Urothelium cell line (cell line): ENCODE measurements at regions not wholly inside any gene's neighbourhood (a gene's known extent, or its start where the extent isn't known, plus 50 kb on each side); places are given as distances from the start of the nearest gene placed in this dataset.
"Not testable (repeated sequence)": the region's sequence is repeated elsewhere in the genome, so short reads cannot be mapped to it uniquely, and the experiment has no call there.

Source experiments
- DNase-seq: peaks from one replicate; pipeline ENCODE4 v3.0.0; 2011; ENCODE audit warnings: low spot score, mixed read lengths
- FAIRE-seq: peaks from 2 replicates; lab custom pipeline; 2011; peaks lifted over from hg19 to GRCh38; lab: Jason Lieb, UNC

DNA sequence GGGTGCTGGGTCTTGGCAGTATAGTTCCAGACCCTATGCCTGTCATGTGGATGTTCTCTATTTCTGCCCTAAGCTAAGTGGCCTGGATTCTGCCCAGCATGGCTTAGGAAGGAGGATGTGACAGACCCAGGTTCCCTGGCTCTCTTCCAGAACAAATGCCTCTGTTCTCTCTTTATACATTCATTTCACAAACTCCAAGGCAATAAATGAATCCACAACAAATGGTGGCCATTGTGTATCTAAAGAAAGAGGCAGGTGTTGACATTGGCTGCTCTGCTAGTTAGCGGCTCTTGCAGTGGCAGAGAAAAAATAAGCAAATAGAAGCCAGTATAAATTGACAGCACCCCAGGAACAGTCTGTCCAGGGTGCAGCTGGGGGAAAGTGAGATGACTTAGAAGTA, 298.6 kb downstream of the SUCLG1 start:
- FAIRE-seq (no peak), DNase-seq (no peak)

DNA sequence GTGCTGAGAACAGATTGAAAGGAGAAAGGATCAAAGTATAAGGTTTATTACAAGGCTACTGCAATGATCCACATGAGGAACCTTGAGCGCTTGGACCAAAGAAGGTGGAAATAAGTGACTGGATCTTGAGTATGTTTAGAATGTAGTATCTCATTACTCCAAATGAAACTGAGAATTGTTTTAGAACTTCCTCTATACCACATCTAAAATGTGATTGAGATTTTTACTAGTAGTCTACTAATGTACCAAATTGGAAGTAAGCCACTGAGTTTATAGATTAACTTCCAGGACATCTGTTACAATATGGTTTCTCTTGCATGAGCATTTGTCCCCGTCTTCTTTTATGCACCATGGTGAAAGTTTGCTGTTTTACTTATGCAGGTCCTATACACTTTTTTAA, 300.5 kb downstream of the SUCLG1 start:
- FAIRE-seq = no peak

DNA sequence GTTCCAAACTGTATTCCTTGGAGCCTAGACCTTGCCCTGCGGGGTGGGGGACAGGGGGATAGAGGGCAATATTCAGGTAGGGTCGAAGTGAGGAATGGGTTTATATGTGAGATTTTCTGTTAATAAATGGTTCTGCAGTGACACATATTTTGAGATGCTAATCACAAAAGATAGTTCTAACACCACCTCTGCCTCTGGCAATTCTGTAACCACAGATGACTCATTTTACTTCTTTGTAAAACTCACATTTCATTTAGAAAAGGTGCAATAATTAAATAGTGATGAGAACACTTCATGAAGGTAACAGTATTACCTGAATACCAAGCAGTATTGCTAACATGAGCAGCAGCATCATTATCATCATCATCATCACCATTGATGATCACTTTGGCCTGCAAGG, 306.6 kb downstream of the SUCLG1 start:
- no peak for FAIRE-seq
- DNase-seq = no peak

More for the DNA sequence above, 300.5 kb downstream of the SUCLG1 start:
- DNase-seq = no peak

DNA sequence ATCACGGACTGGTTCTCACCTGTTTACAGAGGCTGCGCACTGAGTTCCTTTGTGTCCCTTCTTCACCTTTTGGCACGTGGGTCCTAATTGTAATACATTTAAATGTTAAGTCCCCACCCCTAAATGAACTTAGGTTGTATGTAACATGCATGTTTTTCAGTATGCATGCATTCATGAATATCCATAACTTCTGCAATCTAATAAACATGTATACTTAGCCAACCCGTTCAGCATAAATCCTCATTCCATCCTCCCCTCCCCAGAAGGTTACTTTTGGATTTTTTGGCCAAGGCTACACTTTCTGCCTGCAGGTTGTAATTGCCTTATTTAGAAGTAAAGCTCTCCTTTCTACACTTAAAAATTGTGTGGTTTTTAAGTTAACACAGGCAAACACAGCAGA, 314.7 kb downstream of the SUCLG1 start:
- DNase-seq (no peak), FAIRE-seq (no peak)

DNA sequence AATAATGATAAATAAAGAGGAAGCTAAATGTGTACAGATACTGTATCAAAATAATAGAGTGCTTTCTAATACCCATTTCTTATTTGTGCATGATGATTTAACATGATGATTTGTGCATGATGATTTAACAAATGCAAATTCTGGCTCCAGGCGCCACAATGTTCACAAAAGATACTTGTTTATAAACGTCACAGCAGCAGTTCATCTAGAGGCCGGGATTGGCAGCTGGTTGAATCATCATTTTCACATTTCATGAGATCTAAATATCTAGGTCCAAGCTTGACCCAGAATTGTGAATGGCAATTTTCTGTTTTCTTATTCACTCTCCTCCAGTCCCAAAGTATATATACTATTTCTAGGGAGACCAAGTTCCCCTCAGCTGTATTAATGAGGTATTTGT, 322.0 kb downstream of the SUCLG1 start:
- DNase-seq (no peak), FAIRE-seq (no peak)

DNA sequence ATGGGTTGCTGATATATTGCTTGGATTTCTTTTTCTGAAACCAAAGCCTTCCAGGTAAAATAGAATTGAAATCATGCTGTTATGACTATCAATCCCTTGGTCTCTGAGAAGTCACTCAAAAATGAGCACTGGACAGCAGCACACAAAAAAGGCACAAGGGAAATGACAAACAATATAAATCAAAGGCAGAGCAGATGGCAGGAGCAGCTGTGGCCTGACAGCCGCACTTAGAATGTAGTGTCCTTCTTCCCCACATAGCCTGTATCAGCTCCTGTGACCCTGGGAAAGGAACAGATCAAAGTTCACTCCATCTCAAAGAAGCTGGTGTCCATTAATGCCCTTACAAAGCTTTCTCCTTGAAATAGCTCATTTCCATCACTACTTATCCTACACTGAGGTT, 326.7 kb downstream of the SUCLG1 start:
- no peak for FAIRE-seq
- no peak for DNase-seq

DNA sequence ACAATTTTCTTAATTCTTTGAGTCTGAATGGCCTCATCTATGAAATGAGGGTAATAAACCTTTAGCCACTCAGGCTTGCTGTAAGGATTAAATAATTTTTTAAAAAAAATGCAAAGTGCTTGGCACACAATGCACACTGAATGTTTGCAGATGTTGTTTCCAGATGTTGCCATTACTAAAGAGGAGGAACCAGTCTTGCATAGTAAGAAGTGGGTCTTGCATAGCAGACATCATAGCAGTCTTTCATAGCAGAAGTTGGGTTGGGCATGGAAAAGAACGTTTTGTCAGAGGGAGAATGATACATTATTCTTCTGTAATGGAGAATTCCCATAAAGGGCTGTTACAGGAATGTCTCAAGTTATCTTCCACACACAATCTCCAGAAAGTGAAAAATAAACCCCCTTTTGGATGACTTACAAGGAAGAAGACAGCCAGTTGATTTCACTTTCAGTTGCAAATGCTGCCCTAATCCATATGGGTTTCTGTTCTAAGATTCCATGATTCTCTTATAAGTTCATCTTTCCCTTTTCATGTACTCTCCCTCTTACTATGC, 327.7 kb downstream of the SUCLG1 start:
- DNase-seq (no peak), FAIRE-seq (no peak)

DNA sequence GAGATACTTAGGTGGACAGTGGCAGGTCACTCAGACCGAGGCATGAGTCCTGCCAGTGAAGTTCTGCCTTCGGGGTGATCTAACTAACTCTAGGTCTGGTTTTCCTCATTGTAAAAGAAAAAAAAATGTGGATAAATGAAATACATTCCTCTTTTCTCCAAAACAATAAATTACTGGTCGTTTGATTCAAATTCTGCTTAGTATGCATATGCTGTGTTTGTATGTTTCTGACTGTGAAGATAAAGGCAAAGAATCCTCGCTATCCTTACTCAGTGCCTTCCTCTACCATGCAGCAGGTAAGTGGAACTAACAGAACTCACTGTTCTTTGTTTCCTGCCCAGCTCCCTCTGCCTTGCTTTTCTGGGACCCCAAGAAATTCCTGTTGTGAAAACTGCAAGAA, 330.1 kb downstream of the SUCLG1 start:
- FAIRE-seq (no peak), DNase-seq (no peak)

DNA sequence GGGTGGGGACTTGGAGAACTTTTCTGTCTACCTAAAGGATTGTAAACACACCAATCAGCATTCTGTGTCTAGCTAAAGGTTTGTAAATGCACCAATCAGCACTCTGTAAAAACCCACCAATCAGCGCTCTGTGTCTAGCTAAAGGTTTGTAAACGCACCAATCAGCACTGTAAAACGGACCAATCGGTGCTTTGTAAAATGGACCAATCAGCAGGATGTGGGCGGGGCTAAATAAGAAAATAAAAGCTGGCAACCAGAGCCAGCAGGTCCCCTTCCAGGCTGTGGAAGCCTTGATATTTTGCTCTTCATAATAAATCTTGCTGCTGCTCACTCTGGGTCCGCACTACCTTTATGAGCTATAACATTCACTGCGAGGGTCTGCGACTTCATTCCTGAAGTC, 331.3 kb downstream of the SUCLG1 start:
- DNase-seq, FAIRE-seq: not testable (repeated sequence)

DNA sequence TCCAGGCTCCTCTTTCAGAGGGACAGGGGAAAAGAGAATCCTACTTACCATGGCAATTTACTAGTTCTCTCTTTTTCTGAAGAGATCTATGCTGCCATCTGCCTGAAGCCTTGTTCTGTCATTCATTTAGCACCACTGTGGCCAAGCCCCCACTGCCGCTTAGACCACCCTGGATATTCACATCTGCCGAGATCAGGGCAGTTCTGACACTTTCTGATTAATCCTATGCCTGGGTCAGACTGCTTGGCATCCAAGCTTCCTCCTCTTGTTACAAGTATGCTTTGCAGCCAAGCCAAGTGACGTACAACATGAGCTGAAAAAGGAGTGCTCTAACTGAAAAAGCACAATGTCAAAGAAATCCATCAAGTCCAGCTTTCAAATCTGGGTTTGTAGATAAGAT, 332.6 kb downstream of the SUCLG1 start:
- DNase-seq (no peak), FAIRE-seq (no peak)

DNA sequence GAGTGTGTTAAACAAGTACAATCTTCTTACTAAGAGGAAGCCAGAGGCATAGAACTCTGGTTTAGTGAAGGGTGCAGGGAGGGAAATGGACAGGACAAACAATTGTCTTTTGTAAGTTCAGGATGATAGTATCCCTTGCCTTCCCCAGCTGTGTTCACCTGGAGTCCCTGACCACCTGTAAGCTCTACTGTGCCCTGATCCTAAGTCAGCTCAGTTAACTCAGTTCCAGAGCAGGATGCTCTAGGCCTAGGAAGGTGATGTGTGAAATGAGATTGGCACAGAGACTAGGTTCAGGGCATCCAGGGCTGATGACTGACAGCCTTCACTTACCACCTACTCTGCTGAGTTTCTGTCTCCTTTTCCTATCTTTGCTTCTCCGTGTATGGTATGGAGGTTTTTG, 333.0 kb downstream of the SUCLG1 start:
- no peak for DNase-seq
- no peak for FAIRE-seq

DNA sequence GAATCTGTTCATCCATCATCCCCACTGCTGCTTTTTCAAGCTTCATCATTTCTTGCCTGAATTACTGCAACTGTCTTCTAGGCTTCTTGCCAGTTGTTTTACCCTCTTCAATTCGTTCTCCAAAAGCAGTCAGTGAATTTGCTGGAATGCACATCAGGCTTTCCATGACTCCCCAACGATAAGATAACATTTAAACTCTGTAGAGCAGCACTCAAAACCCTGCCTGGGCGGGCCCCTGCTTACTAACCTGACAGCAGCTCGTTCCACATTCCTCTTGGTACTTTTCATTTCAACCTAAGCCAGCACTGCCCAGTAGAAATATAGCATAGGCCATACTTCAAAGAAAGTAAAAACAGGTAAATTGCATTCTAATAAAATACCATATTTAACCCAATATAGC, 342.9 kb downstream of the SUCLG1 start:
- DNase-seq (no peak), FAIRE-seq (no peak)

DNA sequence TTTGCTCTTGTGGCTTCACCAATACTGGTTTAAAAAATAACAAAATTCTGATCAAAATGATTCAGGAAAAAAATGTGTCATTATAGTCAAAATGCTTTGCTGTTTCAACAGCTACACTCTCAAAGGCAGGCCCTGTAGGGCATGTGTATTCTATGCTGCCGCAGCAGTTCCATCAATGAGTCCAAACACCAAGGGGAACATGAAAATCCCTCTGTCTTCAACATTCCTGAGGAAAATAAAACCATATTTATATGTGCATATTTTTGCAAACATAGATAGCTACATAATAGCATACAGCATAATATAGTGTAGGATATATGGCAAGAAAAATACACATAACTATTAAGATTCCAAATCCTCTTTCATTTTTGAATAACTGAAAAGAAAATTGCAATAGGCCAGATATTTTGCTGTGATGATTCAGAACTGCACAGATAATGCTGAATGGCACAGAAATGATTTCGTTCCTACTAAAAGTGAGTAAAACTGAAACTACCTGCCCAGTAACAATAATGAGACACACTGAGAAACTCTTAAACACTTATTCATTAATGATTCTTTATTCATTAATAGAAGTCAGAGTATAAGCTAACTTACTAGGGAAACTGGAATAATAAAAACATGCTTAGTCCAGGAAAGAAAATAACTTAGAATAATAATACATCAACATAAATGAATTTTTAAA, 343.8 kb downstream of the SUCLG1 start:
- FAIRE-seq (no peak), DNase-seq (no peak)

DNA sequence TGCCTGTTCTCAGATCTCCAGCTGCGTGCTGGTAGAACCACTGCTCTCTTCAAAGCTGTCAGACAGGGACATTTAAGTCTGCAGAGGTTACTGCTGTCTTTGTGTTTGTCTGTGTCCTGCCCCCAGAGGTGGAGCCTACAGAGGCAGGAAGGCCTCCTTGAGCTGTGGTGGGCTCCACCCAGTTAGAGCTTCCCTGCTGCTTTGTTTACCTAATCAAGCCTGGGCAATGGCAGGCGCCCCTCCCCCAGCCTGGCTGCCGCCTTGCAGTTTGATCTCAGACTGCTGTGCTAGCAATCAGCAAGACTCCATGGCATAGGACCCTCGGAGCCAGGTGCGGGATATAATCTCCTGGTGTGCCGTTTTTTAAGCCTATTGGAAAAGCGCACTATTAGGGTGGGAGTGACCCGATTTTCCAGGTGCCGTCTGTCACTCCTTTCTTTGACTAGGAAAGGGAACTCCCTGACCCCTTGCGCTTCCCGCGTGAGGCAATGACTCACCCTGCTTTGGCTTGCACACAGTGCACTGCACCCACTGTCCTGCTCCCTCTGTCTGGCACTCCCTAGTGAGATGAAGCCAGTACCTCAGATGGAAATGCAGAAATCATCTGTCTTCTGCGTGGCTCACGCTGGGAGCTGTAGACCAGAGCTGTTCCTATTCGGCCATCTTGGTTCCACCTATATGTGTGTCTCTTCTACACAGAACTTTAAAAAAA, 355.1 kb downstream of the SUCLG1 start:
- DNase-seq = not testable (repeated sequence)

DNA sequence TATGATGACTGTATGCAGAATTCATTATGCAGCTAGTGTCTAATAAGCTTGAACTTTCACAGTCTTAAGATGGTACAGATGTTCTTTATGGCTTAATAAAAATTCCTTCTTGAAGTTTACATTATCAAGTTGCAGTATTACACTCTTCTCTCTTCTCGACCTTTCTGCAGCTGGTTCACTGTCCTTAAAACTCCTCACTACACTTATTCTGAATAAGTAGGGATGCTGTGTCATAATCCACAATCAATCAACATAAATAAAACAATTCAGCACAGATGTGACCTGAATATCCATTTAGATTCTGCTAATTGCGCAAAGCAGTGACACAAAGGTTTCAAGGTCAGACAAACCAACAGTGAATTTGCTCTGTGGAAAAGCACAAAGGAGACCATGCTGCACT, 356.8 kb downstream of the SUCLG1 start:
- no peak for FAIRE-seq
- DNase-seq = no peak

More for the DNA sequence above, 355.1 kb downstream of the SUCLG1 start:
- not testable (repeated sequence) for FAIRE-seq

DNA sequence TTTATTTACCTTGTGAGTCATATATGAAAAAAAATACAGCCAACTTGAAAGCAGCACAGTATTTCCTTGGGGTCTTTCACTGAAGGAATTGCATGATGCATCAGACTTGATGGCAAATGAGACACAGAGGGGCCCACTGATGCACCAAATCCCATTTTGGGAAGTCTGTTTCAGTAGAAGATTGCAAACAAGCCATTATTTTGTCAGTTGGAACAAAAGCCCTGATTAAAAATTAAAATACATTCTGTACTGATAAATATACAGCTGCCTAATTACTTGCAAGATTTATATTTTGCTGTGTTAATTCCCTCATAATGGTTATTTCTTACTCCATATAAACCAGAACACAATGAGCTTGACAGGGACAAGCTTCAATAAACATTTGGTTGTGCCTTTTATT, 370.4 kb downstream of the SUCLG1 start:
- DNase-seq (no peak), FAIRE-seq (no peak)

DNA sequence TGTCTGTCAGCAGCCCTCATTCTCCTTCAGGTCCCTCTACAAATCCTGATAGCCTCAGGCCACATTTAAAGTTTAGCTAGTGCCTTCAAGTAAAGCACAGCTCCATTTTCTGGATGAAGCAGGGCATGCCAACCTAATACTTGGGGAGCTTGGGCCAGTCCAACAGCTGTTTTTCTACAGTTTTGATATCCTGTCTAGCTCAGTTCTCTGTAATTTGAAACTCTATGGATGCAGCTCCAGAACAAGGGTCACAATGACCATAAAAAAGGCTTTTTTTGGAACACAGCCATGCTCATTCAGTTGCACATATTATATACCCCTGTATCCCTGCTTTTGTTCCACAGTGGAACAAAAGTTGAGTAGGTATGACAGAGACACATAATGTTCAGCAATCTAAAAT, 373.5 kb downstream of the SUCLG1 start:
- FAIRE-seq (no peak), DNase-seq (no peak)

DNA sequence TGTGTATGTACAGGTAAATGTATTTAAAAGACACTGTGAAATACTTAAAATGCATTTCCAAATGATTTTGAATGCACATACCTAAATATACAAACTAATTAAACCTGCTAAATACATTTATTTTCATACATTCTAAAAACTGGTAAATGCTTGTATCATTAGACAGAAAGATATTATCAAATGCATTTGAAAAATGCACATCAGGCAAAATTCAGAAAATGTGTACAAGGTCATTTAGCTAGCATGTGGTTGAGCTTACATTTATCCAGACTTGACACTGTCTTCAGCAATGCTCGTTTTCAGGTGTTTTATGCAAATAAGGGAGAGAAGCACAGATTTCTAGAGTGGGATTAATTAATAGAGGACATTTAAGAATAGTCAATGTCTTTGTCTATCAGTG, 374.2 kb downstream of the SUCLG1 start:
- DNase-seq (no peak), FAIRE-seq (no peak)

DNA sequence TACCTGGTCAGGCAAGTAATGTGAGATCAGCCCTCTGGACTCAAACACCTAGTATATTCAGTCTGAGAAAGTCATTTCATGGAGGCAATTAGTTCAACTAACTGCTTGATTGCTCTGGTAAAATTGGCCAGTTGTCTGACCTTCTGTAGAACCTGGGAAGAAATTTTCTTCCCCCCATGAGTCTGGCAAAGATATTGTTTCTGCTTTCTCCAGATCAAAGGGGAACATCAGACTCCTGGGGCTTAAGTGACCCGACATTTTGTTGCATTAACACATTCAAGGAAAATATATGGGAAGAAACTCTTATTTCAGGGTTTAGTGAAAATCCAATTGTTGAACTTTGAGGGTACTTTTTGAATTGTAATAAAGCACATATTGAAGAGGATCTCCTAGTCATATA, 375.1 kb downstream of the SUCLG1 start:
- no peak for DNase-seq

DNA sequence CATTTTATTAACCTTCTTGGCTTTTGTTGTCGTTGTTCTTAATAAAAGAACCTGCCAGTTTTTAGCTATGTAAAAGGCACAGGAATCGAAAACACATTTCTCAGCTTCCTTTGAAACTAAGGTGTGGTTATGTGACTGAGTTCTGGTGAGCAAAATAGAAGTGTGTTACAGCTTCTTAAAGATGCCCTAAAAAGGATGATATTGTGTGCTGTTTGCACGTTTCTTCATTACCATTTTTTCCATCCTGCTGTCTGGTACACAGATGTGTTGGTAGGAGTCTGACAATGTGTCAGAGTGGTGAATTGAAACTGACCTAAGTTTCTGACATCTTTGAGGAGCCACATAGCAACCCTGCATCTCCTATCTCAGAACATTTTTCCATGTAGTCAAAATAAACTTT, 380.6 kb downstream of the SUCLG1 start:
- DNase-seq (no peak), FAIRE-seq (no peak)

More for the DNA sequence above, 375.1 kb downstream of the SUCLG1 start:
- FAIRE-seq = no peak

DNA sequence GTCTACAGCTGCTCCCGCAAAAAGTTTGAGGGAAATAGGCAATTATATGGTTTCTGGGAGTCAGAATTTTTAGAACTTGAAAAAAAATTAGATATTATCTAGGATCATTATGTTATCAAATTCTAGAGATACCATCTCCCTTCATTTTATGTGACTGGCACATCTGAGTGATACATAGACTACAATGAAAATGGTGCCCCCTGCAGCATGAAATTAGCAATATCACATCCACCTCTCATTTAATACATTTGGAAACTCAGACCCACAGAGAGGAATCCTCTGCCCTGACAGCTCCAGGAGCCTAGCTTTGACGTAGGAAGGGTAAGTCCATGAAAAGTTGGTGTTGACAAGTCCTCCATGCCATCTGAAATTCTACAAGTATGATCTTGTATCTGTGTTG, 381.6 kb downstream of the SUCLG1 start:
- DNase-seq (peak; percentile 23), FAIRE-seq (no peak)

DNA sequence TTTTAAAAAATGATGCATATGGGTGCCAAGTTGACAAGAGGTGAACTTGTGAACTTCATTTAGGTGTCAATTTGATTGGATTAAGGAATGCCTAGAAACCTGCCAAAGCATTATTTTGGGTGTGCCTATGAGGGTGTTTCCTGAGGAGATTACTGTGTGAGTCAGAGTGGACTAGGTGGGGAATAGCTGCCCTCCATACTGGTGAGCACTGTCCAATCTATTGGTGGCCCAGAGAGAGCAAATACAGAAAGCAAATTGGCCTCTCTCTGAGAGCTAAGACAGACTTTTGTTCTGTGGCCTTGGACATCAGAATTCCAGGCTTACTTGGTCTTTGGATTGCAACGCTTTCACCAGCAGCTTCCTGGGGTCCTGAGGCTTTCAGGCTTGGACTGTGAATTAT, 388.0 kb downstream of the SUCLG1 start:
- DNase-seq (no peak), FAIRE-seq (no peak)
